D721Med (cell line): ENCODE measurements at regions not wholly inside any gene's neighbourhood (a gene's known extent, or its start where the extent isn't known, plus 50 kb on each side); places are given as distances from the start of the nearest gene placed in this dataset.

Experiments
- DNase-seq: peaks from one replicate; pipeline ENCODE4 v3.0.0; 2011; ENCODE audit warnings: low spot score; ENCODE audit not compliant: insufficient read length
- FAIRE-seq: peaks from 2 replicates; lab custom pipeline; 2011; peaks lifted over from hg19 to GRCh38; lab: Jason Lieb, UNC
- CTCF ChIP-seq: IDR thresholded peaks from 2 replicates; pipeline ENCODE4 v1.5.1; 2012; ENCODE audit warnings: mild to moderate bottlenecking, control low read depth; ENCODE audit not compliant: insufficient read depth; ENCODE audit errors: missing control alignments

- TF ChIP-seq CTCF, result no peak
- FAIRE-seq, result no peak
- no peak for DNase-seq
These were observed 371.7 kb downstream of the DIPK2A start for GRCh38 chr3:144343343-144343742.

- TF ChIP-seq CTCF, result no peak
These were observed 372.2 kb downstream of the DIPK2A start for GRCh38 chr3:144343777-144344176.

GRCh38 chr3:144344925-144345548 is 373.4 kb downstream of the DIPK2A start:
- DNase-seq (no peak), FAIRE-seq (no peak)
- TF ChIP-seq CTCF, result no peak

More at GRCh38 chr3:144343777-144344176, 372.2 kb downstream of the DIPK2A start:
- no peak for DNase-seq
- no peak for FAIRE-seq

GRCh38 chr3:144350125-144350524 is 378.5 kb downstream of the DIPK2A start:
- TF ChIP-seq CTCF, result no peak
- no peak for FAIRE-seq
- no peak for DNase-seq

- FAIRE-seq (no peak), DNase-seq (no peak)
- no peak for TF ChIP-seq CTCF
These were observed 379.4 kb downstream of the DIPK2A start for GRCh38 chr3:144351011-144351410.

- TF ChIP-seq CTCF, result no peak
- no peak for FAIRE-seq
- DNase-seq, result no peak
These were observed 380.2 kb downstream of the DIPK2A start for GRCh38 chr3:144351773-144352365.

- TF ChIP-seq CTCF, result no peak
- FAIRE-seq (no peak), DNase-seq (no peak)
These were observed 386.6 kb downstream of the DIPK2A start for GRCh38 chr3:144358191-144358590.
